Ascending aorta (tissue), 2 donors: ENCODE measurements at regions not wholly inside any gene's neighbourhood (a gene's known extent, or its start where the extent isn't known, plus 50 kb on each side); places are given as distances from the start of the nearest gene placed in this dataset.

Experiments used
- DNase-seq, 2 donors: peaks; one replicate each; pipeline ENCODE4 v3.0.0-alpha.2; 2019; ENCODE audit warnings: low spot score in 2 of 2
- H3K27ac ChIP-seq, 2 donors: fragments of 200-600 bp; sonication (generic); one replicate each; pipeline ENCODE4 v1.5.1; 2016 to 2017; ENCODE audit warnings: mild to moderate bottlenecking in 1 of 2
- H3K27me3 ChIP-seq: fragments of 200-600 bp; sonication (generic); one replicate; pipeline ENCODE4 v1.5.1; 2017
- H3K36me3 ChIP-seq, 2 donors: fragments of 200-600 bp; sonication (generic); one replicate each; pipeline ENCODE4 v1.5.1; 2016
- H3K4me1 ChIP-seq, 2 donors: fragments of 200-600 bp; sonication (generic); one replicate each; pipeline ENCODE4 v1.5.1; 2016 to 2017; ENCODE audit warnings: mild to moderate bottlenecking in 1 of 2
- H3K4me3 ChIP-seq, 2 donors: fragments of 200-600 bp; sonication (generic); one replicate each; pipeline ENCODE4 v1.5.1; 2016 to 2017; ENCODE audit warnings: mild to moderate bottlenecking in 1 of 2
- H3K9me3 ChIP-seq, 2 donors: fragments of 200-600 bp; sonication (generic); one replicate each; pipeline ENCODE4 v1.5.1; 2016
- CTCF ChIP-seq, 3 experiments: fragments of 200-600 bp in 2 of 3; fragments of 450-650 bp in 1 of 3; sonication (generic) in 2 of 3; IDR thresholded peaks; one replicate each; pipeline ENCODE4 v1.5.1; 2016 to 2019; ENCODE audit warnings: antibody characterized with exemption in 3 of 3, mild to moderate bottlenecking in 1 of 3, moderate library complexity in 1 of 3
- intact Hi-C: fragments of 100-400 bp; cut with DNase I; formaldehyde crosslinking; loops from one replicate; pipeline ENCODE4 v1.15.1; 2023

DNA sequence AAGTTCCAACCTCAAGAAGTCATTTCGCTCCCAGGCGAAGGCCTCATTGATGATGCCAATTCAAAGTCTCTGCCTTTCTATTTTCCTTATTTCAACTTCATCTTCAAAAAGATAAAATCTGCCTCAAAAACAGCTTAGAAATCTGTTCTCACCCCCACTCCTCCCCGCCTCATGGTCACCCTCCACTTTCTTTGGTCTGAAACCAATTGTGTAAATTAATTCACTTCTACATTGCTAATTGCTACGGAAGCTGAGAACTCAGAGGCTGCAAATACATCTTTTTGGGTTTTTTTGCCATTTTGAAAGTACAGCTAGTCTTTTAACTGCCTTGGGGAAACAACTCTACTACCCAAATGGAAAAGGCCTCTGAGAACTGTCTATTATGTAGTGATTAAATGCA lies 350.0 kb upstream of the SLC24A2 start:
- intact Hi-C loops = no loop called here
- TF ChIP-seq CTCF (IDR thresholded peaks at IDR 0.05) = no peak
- no peak overlapping the region for H3K4me3 ChIP-seq
- H3K27ac ChIP-seq = no peak overlapping the region
- no peaks in the 10 kb centered on the region for H3K36me3 ChIP-seq
- no peaks in the 10 kb centered on the region for H3K9me3 ChIP-seq
- DNase-seq = no peak
- no peaks in the 10 kb centered on the region for H3K27me3 ChIP-seq
- no peaks in the 10 kb centered on the region for H3K4me1 ChIP-seq

GRCh38 chr9:20138116-20138515 lies 349.3 kb upstream of the SLC24A2 start:
- Histone ChIP-seq H3K9me3 (no peaks in the 10 kb centered on the region), H3K27me3 (no peaks in the 10 kb centered on the region), H3K4me1 (no peaks in the 10 kb centered on the region), H3K4me3 (no peak overlapping the region), H3K27ac (no peak overlapping the region), H3K36me3 (no peaks in the 10 kb centered on the region)
- no peak for TF ChIP-seq CTCF (IDR thresholded peaks at IDR 0.05)
- intact Hi-C loops = no loop called here
- no peak for DNase-seq

- no peaks in the 10 kb centered on the region for H3K27me3 ChIP-seq
- H3K9me3 ChIP-seq = no peaks in the 10 kb centered on the region
- no peaks in the 10 kb centered on the region for H3K36me3 ChIP-seq
- intact Hi-C loops = no loop called here
- TF ChIP-seq CTCF (IDR thresholded peaks at IDR 0.05) = no peak
- H3K4me1 ChIP-seq = no peaks in the 10 kb centered on the region
- H3K4me3 ChIP-seq = no peak overlapping the region
- no peak overlapping the region for H3K27ac ChIP-seq
- no peak for DNase-seq
Measured at GRCh38 chr9:20137425-20137824, 348.6 kb upstream of the SLC24A2 start.

DNA sequence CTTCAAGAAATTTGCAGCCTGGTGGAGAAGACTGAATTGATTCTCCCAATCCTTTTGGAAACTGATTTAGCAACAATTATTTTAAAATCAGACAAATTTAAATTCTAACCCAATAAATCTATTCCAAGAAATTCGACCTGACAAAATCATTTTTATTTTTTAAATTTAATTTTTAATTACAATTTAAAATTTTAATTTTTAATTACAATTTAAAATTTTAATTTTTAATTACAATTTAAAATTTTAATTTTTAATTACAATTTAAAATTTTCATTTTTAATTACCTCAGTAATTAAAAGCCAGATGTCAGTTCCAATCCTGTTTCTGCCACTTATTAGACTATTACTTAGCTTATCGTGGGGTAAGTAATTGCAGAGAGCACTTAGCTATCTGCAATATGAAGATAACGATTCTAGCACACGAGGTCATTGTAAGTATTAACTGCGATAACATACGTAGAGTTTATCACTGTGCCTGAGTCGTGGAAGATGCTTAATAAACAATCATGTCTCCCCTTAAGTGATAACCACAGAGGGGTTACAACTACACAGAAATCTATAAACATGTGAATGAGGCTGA lies 346.4 kb upstream of the SLC24A2 start:
- Histone ChIP-seq H3K36me3 (no peaks in the 10 kb centered on the region), H3K27ac (no peak overlapping the region), H3K4me1 (no peaks in the 10 kb centered on the region), H3K4me3 (no peak overlapping the region), H3K9me3 (no peaks in the 10 kb centered on the region), H3K27me3 (no peaks in the 10 kb centered on the region)
- no peak for TF ChIP-seq CTCF (IDR thresholded peaks at IDR 0.05)
- intact Hi-C loops = no loop called here
- DNase-seq = no peak

- Histone ChIP-seq H3K9me3 (no peaks in the 10 kb centered on the region), H3K36me3 (no peaks in the 10 kb centered on the region), H3K4me3 (no peak overlapping the region), H3K27me3 (no peaks in the 10 kb centered on the region), H3K27ac (no peak overlapping the region), H3K4me1 (no peaks in the 10 kb centered on the region)
- no peak for TF ChIP-seq CTCF (IDR thresholded peaks at IDR 0.05)
- intact Hi-C loops = no loop called here
- DNase-seq = no peak
Measured at GRCh38 chr9:20125727-20126126, 336.9 kb upstream of the SLC24A2 start.

DNA sequence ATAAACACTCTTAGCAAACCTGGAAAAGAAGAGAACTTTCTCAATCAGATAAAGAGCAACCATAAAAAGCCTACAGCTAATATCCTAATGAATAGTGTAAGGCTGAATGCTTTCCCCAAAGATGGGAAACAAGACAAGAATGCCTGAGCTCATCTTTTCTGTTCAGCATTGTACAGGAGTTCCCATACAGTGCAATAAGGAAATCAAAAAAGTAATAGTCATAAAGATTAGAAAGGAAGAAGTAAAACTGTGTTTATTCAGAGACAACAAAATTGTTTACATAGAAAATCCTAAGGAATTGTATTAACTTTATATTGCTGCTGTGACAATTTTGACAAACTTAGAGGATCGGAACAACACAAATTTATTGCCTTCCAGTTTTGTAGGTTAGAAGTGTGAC lies 330.7 kb upstream of the SLC24A2 start:
- intact Hi-C loops = no loop called here
- Histone ChIP-seq H3K9me3 (no peaks in the 10 kb centered on the region), H3K4me3 (no peak overlapping the region), H3K27me3 (no peaks in the 10 kb centered on the region), H3K4me1 (no peaks in the 10 kb centered on the region), H3K36me3 (no peaks in the 10 kb centered on the region), H3K27ac (no peak overlapping the region)
- DNase-seq = no peak
- TF ChIP-seq CTCF (IDR thresholded peaks at IDR 0.05) = no peak
